ENCODE measurements at regions not wholly inside any gene's neighbourhood (a gene's known extent, or its start where the extent isn't known, plus 50 kb on each side); places are given as distances from the start of the nearest gene placed in this dataset.

GRCh38 chr2:204278454-204278853, 266.8 kb upstream of the PARD3B start:
- H3K9me3 ChIP-seq (ENCODE audit: control insufficient read depth, insufficient read depth, low read length), result no peaks in the 10 kb centered on the region
- no peak overlapping the region for H3K27ac ChIP-seq (ENCODE audit: low read depth, low read length)
- H3K27me3 ChIP-seq (ENCODE audit: control insufficient read depth, insufficient read depth, low read length), result peaks cover 3% of the 10 kb centered on the region
- DNase-seq (ENCODE audit: low read depth in 4 of 6, low spot score in 6 of 6), result peak in 1 of 6 donors; percentile 68
- no peaks in the 10 kb centered on the region for H3K36me3 ChIP-seq (ENCODE audit: control insufficient read depth, insufficient read depth, low read length)
- no peak overlapping the region for H3K4me3 ChIP-seq (ENCODE audit: low read depth, low read length)
- no CpG with 5 or more reads among the region's 1 CpG for WGBS (ENCODE audit: insufficient coverage)
- H3K4me1 ChIP-seq (ENCODE audit: control insufficient read depth, insufficient read depth, low read length), result peaks cover 7% of the 10 kb centered on the region

- Histone ChIP-seq H3K27me3 (ENCODE audit: control insufficient read depth, insufficient read depth, low read length) (peaks cover 3% of the 10 kb centered on the region), H3K9me3 (ENCODE audit: control insufficient read depth, insufficient read depth, low read length) (no peaks in the 10 kb centered on the region), H3K36me3 (ENCODE audit: control insufficient read depth, insufficient read depth, low read length) (no peaks in the 10 kb centered on the region), H3K27ac (ENCODE audit: low read depth, low read length) (no peak overlapping the region), H3K4me1 (ENCODE audit: control insufficient read depth, insufficient read depth, low read length) (peaks cover 4% of the 10 kb centered on the region), H3K4me3 (ENCODE audit: low read depth, low read length) (no peak overlapping the region)
- no peak for DNase-seq (ENCODE audit: low read depth in 4 of 6, low spot score in 6 of 6)
- no CpG with 5 or more reads among the region's 1 CpG for WGBS (ENCODE audit: insufficient coverage)
Observed at GRCh38 chr2:204279819-204280218, 265.5 kb upstream of the PARD3B start.

GRCh38 chr2:204280262-204280668, 265.0 kb upstream of the PARD3B start:
- no peak for DNase-seq (ENCODE audit: low read depth in 4 of 6, low spot score in 6 of 6)
- Histone ChIP-seq H3K27ac (ENCODE audit: low read depth, low read length) (no peak overlapping the region), H3K36me3 (ENCODE audit: control insufficient read depth, insufficient read depth, low read length) (no peaks in the 10 kb centered on the region), H3K4me3 (ENCODE audit: low read depth, low read length) (no peak overlapping the region), H3K9me3 (ENCODE audit: control insufficient read depth, insufficient read depth, low read length) (no peaks in the 10 kb centered on the region), H3K27me3 (ENCODE audit: control insufficient read depth, insufficient read depth, low read length) (peaks cover 3% of the 10 kb centered on the region), H3K4me1 (ENCODE audit: control insufficient read depth, insufficient read depth, low read length) (no peaks in the 10 kb centered on the region)

DNA sequence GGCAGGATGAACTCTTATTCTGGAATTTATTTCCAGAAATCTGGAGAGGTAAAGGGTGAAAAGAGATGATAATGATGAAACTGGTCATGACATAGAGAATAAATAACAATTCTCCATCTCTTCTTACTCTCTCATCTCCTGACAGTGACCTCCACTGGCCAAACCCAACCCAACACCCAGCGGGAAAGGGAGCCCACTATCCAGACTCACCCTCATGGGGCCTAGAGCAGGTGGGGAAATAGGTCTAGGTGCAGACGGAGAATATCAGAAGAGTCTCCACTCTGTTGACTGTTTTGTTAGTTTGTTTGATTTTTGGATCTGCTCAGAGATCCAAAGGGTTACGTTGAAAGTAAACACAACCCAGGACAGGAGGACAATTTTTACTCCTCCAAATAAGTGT, 263.2 kb upstream of the PARD3B start:
- Histone ChIP-seq H3K27me3 (ENCODE audit: control insufficient read depth, insufficient read depth, low read length) (peaks cover 3% of the 10 kb centered on the region), H3K4me1 (ENCODE audit: control insufficient read depth, insufficient read depth, low read length) (no peaks in the 10 kb centered on the region), H3K27ac (ENCODE audit: low read depth, low read length) (no peak overlapping the region), H3K9me3 (ENCODE audit: control insufficient read depth, insufficient read depth, low read length) (no peaks in the 10 kb centered on the region), H3K36me3 (ENCODE audit: control insufficient read depth, insufficient read depth, low read length) (no peaks in the 10 kb centered on the region), H3K4me3 (ENCODE audit: low read depth, low read length) (no peak overlapping the region)
- DNase-seq (ENCODE audit: low read depth in 4 of 6, low spot score in 6 of 6), result no peak
- no CpG with 5 or more reads among the region's 3 CpGs for WGBS (ENCODE audit: insufficient coverage)

DNA sequence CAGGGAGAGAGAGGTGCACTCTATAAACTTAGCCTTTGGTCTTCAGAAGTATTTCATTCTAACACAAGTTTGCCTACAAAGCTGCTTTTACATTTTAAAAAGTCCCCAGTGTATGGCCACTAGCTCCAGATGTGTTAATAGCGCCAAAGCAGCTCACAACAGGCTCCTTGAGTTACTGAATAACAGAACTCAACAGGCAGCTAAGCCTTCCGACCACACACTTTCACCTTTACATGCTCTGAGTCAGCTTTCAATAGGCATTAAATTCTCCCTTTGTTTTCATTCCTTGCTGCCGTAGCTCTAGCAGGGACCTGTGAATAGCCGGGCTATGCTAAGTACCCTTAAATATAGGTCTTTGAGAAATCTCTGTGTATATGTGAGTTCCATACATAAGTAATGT, 262.8 kb upstream of the PARD3B start:
- 40% methylated on average over 2 of the region's 4 CpGs for WGBS (ENCODE audit: insufficient coverage)
- no peak overlapping the region for H3K4me3 ChIP-seq (ENCODE audit: low read depth, low read length)
- H3K27ac ChIP-seq (ENCODE audit: low read depth, low read length), result no peak overlapping the region
- H3K4me1 ChIP-seq (ENCODE audit: control insufficient read depth, insufficient read depth, low read length), result no peaks in the 10 kb centered on the region
- DNase-seq (ENCODE audit: low read depth in 4 of 6, low spot score in 6 of 6), result no peak
- H3K9me3 ChIP-seq (ENCODE audit: control insufficient read depth, insufficient read depth, low read length), result no peaks in the 10 kb centered on the region
- peaks cover 3% of the 10 kb centered on the region for H3K27me3 ChIP-seq (ENCODE audit: control insufficient read depth, insufficient read depth, low read length)
- H3K36me3 ChIP-seq (ENCODE audit: control insufficient read depth, insufficient read depth, low read length), result no peaks in the 10 kb centered on the region

GRCh38 chr2:204289066-204289465, 256.2 kb upstream of the PARD3B start:
- Histone ChIP-seq H3K9me3 (ENCODE audit: control insufficient read depth, insufficient read depth, low read length) (no peaks in the 10 kb centered on the region), H3K4me3 (ENCODE audit: low read depth, low read length) (no peak overlapping the region), H3K36me3 (ENCODE audit: control insufficient read depth, insufficient read depth, low read length) (no peaks in the 10 kb centered on the region), H3K27me3 (ENCODE audit: control insufficient read depth, insufficient read depth, low read length) (no peaks in the 10 kb centered on the region), H3K4me1 (ENCODE audit: control insufficient read depth, insufficient read depth, low read length) (no peaks in the 10 kb centered on the region), H3K27ac (ENCODE audit: low read depth, low read length) (no peak overlapping the region)
- WGBS (ENCODE audit: insufficient coverage), result no CpG with 5 or more reads among the region's 1 CpG
- no peak for DNase-seq (ENCODE audit: low read depth in 4 of 6, low spot score in 6 of 6)

GRCh38 chr2:204292439-204292838, 252.8 kb upstream of the PARD3B start:
- 80% methylated on average over 3 of the region's 4 CpGs for WGBS (ENCODE audit: insufficient coverage)
- H3K4me3 ChIP-seq (ENCODE audit: low read depth, low read length), result no peak overlapping the region
- no peaks in the 10 kb centered on the region for H3K27me3 ChIP-seq (ENCODE audit: control insufficient read depth, insufficient read depth, low read length)
- H3K4me1 ChIP-seq (ENCODE audit: control insufficient read depth, insufficient read depth, low read length), result no peaks in the 10 kb centered on the region
- no peak for DNase-seq (ENCODE audit: low read depth in 4 of 6, low spot score in 6 of 6)
- no peak overlapping the region for H3K27ac ChIP-seq (ENCODE audit: low read depth, low read length)
- no peaks in the 10 kb centered on the region for H3K9me3 ChIP-seq (ENCODE audit: control insufficient read depth, insufficient read depth, low read length)
- H3K36me3 ChIP-seq (ENCODE audit: control insufficient read depth, insufficient read depth, low read length), result no peaks in the 10 kb centered on the region

DNA sequence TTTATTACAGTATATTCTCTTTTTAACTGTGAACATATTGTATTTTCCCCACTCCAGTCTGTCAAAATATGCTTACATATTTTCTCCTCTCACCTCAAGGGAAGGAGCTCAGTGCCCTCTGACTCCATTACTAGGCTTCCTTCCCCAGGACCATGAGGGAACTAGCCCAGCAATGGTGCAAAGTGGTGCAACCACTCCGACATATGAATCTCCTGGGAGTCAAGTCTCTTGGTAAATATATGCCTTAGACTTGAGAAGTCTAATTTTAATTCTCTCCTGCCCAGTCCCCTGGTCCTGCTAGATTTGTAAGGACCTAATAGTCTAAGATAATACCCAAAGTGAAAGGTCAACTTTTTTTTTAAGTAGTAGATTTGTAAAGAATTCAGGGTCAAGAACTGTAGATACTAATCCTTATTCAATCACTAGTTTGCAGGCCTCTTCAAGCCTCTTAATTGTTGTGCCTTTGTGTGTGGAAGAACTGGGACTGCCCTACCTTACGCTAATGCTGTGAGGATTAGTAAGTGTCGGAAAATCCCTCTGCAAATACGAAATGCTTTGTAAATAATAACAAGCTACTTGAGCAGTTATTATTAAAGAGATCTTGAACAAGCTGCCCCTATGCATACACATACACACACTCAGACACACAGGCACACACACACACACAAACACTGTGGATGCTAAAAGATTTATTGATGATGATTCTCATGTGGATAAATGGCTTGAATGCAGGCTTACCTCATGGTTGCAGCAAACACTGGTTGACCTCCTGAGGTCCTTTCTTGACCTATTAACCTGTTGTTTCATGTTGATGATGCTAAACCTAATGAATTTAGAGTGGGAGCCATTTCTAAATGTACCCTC, 251.2 kb upstream of the PARD3B start:
- DNase-seq (ENCODE audit: low read depth in 4 of 6, low spot score in 6 of 6), result no peak
- Histone ChIP-seq H3K4me1 (ENCODE audit: control insufficient read depth, insufficient read depth, low read length) (peaks cover 2% of the 10 kb centered on the region), H3K27ac (ENCODE audit: low read depth, low read length) (no peak overlapping the region), H3K9me3 (ENCODE audit: control insufficient read depth, insufficient read depth, low read length) (no peaks in the 10 kb centered on the region), H3K36me3 (ENCODE audit: control insufficient read depth, insufficient read depth, low read length) (no peaks in the 10 kb centered on the region), H3K27me3 (ENCODE audit: control insufficient read depth, insufficient read depth, low read length) (no peaks in the 10 kb centered on the region), H3K4me3 (ENCODE audit: low read depth, low read length) (no peak overlapping the region)
- 100% methylated on average over 1 of the region's 4 CpGs for WGBS (ENCODE audit: insufficient coverage)

DNA sequence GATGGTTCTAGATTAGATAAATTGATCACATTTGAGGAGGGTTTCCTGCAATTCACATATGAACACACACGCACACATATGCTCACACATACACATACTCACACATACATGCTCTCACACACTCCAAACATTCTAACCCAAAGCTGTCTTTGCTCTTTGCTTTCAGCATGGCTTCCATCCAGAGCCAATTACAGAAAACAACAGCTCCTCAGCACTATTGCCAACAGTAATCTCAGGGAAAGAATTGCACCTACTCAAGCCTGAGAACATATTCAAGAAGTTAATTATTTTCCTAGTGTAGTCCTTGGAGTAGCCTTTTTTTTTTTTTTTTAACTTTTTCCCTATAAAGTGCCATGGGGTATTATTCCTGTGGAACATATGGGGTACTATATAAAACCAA, 246.9 kb upstream of the PARD3B start:
- Histone ChIP-seq H3K4me1 (ENCODE audit: control insufficient read depth, insufficient read depth, low read length) (peaks cover 2% of the 10 kb centered on the region), H3K4me3 (ENCODE audit: low read depth, low read length) (no peak overlapping the region), H3K36me3 (ENCODE audit: control insufficient read depth, insufficient read depth, low read length) (no peaks in the 10 kb centered on the region), H3K9me3 (ENCODE audit: control insufficient read depth, insufficient read depth, low read length) (no peaks in the 10 kb centered on the region), H3K27me3 (ENCODE audit: control insufficient read depth, insufficient read depth, low read length) (no peaks in the 10 kb centered on the region), H3K27ac (ENCODE audit: low read depth, low read length) (no peak overlapping the region)
- peak in 3 of 6 donors; percentile 17 to 92 (median 63) for DNase-seq (ENCODE audit: low read depth in 4 of 6, low spot score in 6 of 6)
- WGBS (ENCODE audit: insufficient coverage), result 100% methylated on average over 1 of the region's 1 CpG

GRCh38 chr2:204299766-204300165, 245.5 kb upstream of the PARD3B start:
- Histone ChIP-seq H3K9me3 (ENCODE audit: control insufficient read depth, insufficient read depth, low read length) (no peaks in the 10 kb centered on the region), H3K27ac (ENCODE audit: low read depth, low read length) (no peak overlapping the region), H3K36me3 (ENCODE audit: control insufficient read depth, insufficient read depth, low read length) (no peaks in the 10 kb centered on the region), H3K4me3 (ENCODE audit: low read depth, low read length) (no peak overlapping the region), H3K27me3 (ENCODE audit: control insufficient read depth, insufficient read depth, low read length) (no peaks in the 10 kb centered on the region), H3K4me1 (ENCODE audit: control insufficient read depth, insufficient read depth, low read length) (peaks cover 2% of the 10 kb centered on the region)
- no peak for DNase-seq (ENCODE audit: low read depth in 4 of 6, low spot score in 6 of 6)
- WGBS (ENCODE audit: insufficient coverage), result no CpG with 5 or more reads among the region's 1 CpG

All from spinal cord (tissue), 9 donors.